ENCODE measurements at regions not wholly inside any gene's neighbourhood (a gene's known extent, or its start where the extent isn't known, plus 50 kb on each side); places are given as distances from the start of the nearest gene placed in this dataset.

- no peak for DNase-seq (ENCODE audit: low spot score)
Observed at GRCh38 chr3:113096188-113096892, 105.6 kb downstream of the GTPBP8 start.

GRCh38 chr3:113097960-113098447, 107.2 kb downstream of the GTPBP8 start:
- peak; percentile 6 for DNase-seq (ENCODE audit: low spot score)

- DNase-seq (ENCODE audit: low spot score): no peak
Observed at GRCh38 chr3:113100063-113100462, 109.3 kb downstream of the GTPBP8 start.

- DNase-seq (ENCODE audit: low spot score): no peak
Observed at GRCh38 chr3:113103588-113103987, 107.8 kb upstream of the BOC start.

GRCh38 chr3:113104357-113105092, 106.8 kb upstream of the BOC start:
- no peak for DNase-seq (ENCODE audit: low spot score)

GRCh38 chr3:113105093-113105449, 106.3 kb upstream of the BOC start:
- no peak for DNase-seq (ENCODE audit: low spot score)

GRCh38 chr3:113105966-113106660, 105.2 kb upstream of the BOC start:
- DNase-seq (ENCODE audit: low spot score): no peak

GRCh38 chr3:113110267-113110666, 101.1 kb upstream of the BOC start:
- DNase-seq (ENCODE audit: low spot score): no peak

- no peak for DNase-seq (ENCODE audit: low spot score)
Observed at GRCh38 chr3:113111011-113111707, 100.2 kb upstream of the BOC start.

- DNase-seq (ENCODE audit: low spot score): no peak
Observed at GRCh38 chr3:113113361-113113760, 98.0 kb upstream of the BOC start.

GRCh38 chr3:113117511-113118234, 93.7 kb upstream of the BOC start:
- peak; percentile 22 for DNase-seq (ENCODE audit: low spot score)

GRCh38 chr3:113118336-113118735, 93.0 kb upstream of the BOC start:
- no peak for DNase-seq (ENCODE audit: low spot score)

- DNase-seq (ENCODE audit: low spot score): no peak
Observed at GRCh38 chr3:113124256-113124830, 87.0 kb upstream of the BOC start.

- DNase-seq (ENCODE audit: low spot score): no peak
Observed at GRCh38 chr3:113125951-113126350, 85.4 kb upstream of the BOC start.

- DNase-seq (ENCODE audit: low spot score): no peak
Observed at GRCh38 chr3:113128386-113129015, 82.9 kb upstream of the BOC start.

GRCh38 chr3:113129168-113129567, 82.2 kb upstream of the BOC start:
- DNase-seq (ENCODE audit: low spot score): no peak

- no peak for DNase-seq (ENCODE audit: low spot score)
Observed at GRCh38 chr3:113132571-113132996, 78.8 kb upstream of the BOC start.

- DNase-seq (ENCODE audit: low spot score): no peak
Observed at GRCh38 chr3:113133140-113133539, 78.2 kb upstream of the BOC start.

GRCh38 chr3:113136071-113136470, 75.3 kb upstream of the BOC start:
- DNase-seq (ENCODE audit: low spot score): peak; percentile 7

GRCh38 chr3:113136544-113136943, 74.8 kb upstream of the BOC start:
- DNase-seq (ENCODE audit: low spot score): no peak
